ENCODE measurements at regions not wholly inside any gene's neighbourhood (a gene's known extent, or its start where the extent isn't known, plus 50 kb on each side); places are given as distances from the start of the nearest gene placed in this dataset.
"Not testable (repeated sequence)": the region's sequence is repeated elsewhere in the genome, so short reads cannot be mapped to it uniquely, and the experiment has no call there.

DNA sequence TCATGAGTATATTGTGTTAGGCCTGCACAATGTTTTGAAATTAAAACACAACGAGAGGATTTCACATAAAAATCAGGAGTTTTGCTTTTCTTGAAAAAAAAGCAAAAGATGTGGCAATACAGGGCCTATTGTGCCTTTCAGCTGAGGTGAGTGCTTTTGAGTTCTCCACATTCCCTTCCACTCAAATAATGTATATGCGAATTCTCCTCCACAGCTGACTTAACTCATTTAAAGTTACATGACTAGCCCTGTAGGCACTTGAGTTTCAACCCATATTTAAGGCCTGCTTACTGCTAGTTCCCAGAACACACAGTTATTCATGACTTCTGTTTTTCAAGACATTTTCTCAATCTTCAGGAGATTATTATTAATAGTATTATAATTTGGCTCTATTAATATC is 353.1 kb downstream of the NUP35 start:
- no peak for TF ChIP-seq CTCF (IDR thresholded peaks at IDR 0.05; ENCODE audit: extremely low read depth, insufficient read depth, missing control alignments)
- in situ Hi-C loops (cut with MboI; ENCODE audit: low pct_unique_long_range_greater_than_20kb, low sequenced_read_pairs, unreplicated experiment) = no loop called here

GRCh38 chr2:183478941-183479595 is 354.8 kb downstream of the NUP35 start:
- in situ Hi-C loops (cut with MboI; ENCODE audit: low pct_unique_long_range_greater_than_20kb, low sequenced_read_pairs, unreplicated experiment); DNase-seq (ENCODE audit: low spot score): not testable (repeated sequence)

More for the DNA sequence above, 353.1 kb downstream of the NUP35 start:
- DNase-seq (ENCODE audit: low spot score) = no peak

- DNase-seq (ENCODE audit: low spot score) = no peak
- no peak for TF ChIP-seq CTCF (IDR thresholded peaks at IDR 0.05; ENCODE audit: extremely low read depth, insufficient read depth, missing control alignments)
- in situ Hi-C loops (cut with MboI; ENCODE audit: low pct_unique_long_range_greater_than_20kb, low sequenced_read_pairs, unreplicated experiment) = no loop called here
These were observed 363.1 kb downstream of the NUP35 start for GRCh38 chr2:183487326-183487725.

- in situ Hi-C loops (cut with MboI; ENCODE audit: low pct_unique_long_range_greater_than_20kb, low sequenced_read_pairs, unreplicated experiment) = no loop called here
- DNase-seq (ENCODE audit: low spot score) = no peak
- TF ChIP-seq CTCF (IDR thresholded peaks at IDR 0.05; ENCODE audit: extremely low read depth, insufficient read depth, missing control alignments) = no peak
These were observed 364.2 kb downstream of the NUP35 start for GRCh38 chr2:183488421-183488820.

DNA sequence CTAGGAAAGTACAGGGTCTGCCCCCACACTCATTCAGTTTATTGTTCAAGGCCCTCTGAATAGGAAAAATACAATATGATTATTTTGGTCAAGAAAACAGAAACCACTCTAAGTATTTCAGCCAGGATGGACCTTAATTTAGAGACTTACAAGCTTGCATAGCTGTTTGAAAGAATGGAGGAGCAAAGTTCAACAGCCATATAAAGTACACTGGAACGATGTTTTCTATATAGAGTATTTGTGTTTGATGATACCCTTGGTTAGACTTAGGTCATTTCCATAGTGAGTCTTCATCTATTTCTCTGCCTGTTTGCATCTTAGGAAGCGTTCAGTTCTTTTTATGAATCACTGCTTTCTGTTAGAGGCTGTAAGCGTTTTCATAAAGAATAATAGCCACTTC is 366.2 kb downstream of the NUP35 start:
- TF ChIP-seq CTCF (IDR thresholded peaks at IDR 0.05; ENCODE audit: extremely low read depth, insufficient read depth, missing control alignments) = no peak
- in situ Hi-C loops (cut with MboI; ENCODE audit: low pct_unique_long_range_greater_than_20kb, low sequenced_read_pairs, unreplicated experiment) = no loop called here
- no peak for DNase-seq (ENCODE audit: low spot score)

GRCh38 chr2:183490914-183491313 is 366.7 kb downstream of the NUP35 start:
- no peak for TF ChIP-seq CTCF (IDR thresholded peaks at IDR 0.05; ENCODE audit: extremely low read depth, insufficient read depth, missing control alignments)
- in situ Hi-C loops (cut with MboI; ENCODE audit: low pct_unique_long_range_greater_than_20kb, low sequenced_read_pairs, unreplicated experiment) = no loop called here
- DNase-seq (ENCODE audit: low spot score) = no peak

DNA sequence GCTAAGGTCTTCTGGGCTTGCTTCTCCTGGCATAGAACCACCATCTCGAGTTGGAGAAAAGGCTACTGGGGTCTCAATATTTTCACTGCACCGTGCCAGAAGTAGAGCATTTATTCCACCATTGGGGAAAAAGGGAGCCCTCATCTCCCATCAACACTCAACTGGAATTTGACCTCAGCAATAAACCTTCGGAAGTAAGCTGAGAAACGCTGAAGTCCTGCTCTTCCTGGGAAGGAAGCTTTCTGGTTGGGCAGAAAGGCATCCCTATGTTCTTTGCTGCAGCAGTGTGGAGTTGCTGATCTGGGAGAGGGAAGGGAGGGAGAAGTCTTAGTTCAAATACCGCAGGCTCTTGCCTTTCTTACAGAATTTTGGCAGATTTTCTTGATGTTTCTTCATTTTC is 368.8 kb downstream of the NUP35 start:
- TF ChIP-seq CTCF (IDR thresholded peaks at IDR 0.05; ENCODE audit: extremely low read depth, insufficient read depth, missing control alignments) = no peak
- DNase-seq (ENCODE audit: low spot score) = no peak
- in situ Hi-C loops (cut with MboI; ENCODE audit: low pct_unique_long_range_greater_than_20kb, low sequenced_read_pairs, unreplicated experiment) = no loop called here
